ENCODE measurements at regions not wholly inside any gene's neighbourhood (a gene's known extent, or its start where the extent isn't known, plus 50 kb on each side); places are given as distances from the start of the nearest gene placed in this dataset.

DNA sequence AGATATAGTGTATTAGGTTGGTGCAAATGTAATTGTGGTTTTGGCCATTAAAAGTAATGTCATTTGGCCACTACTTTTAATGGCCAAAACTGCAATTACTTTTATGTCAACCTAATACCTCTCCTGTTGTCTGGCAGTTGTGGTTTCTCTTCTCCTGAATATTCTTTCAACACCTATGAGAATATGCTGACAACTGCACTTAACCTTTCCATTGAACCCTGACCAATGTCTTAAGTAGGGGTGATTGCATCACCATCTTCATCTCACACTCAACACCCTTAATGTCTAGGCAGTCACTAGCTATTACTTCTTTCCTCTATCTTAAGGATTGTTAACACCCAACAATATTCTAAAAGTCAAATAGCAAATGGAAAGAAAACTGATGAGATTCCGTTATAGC lies 200.5 kb upstream of the HSF2 start:
- TF ChIP-seq, protein P1, sequence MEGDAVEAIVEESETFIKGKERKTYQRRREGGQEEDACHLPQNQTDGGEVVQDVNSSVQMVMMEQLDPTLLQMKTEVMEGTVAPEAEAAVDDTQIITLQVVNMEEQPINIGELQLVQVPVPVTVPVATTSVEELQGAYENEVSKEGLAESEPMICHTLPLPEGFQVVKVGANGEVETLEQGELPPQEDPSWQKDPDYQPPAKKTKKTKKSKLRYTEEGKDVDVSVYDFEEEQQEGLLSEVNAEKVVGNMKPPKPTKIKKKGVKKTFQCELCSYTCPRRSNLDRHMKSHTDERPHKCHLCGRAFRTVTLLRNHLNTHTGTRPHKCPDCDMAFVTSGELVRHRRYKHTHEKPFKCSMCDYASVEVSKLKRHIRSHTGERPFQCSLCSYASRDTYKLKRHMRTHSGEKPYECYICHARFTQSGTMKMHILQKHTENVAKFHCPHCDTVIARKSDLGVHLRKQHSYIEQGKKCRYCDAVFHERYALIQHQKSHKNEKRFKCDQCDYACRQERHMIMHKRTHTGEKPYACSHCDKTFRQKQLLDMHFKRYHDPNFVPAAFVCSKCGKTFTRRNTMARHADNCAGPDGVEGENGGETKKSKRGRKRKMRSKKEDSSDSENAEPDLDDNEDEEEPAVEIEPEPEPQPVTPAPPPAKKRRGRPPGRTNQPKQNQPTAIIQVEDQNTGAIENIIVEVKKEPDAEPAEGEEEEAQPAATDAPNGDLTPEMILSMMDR (IDR thresholded peaks at IDR 0.05): no peak
- TF ChIP-seq EZH2phosphoT487 (IDR thresholded peaks at IDR 0.05) (no peak), EZH2 (IDR thresholded peaks at IDR 0.05) (no peak)

All from neural progenitor cell (in vitro differentiated cells).